K562 (cell line): ENCODE measurements at regions not wholly inside any gene's neighbourhood (a gene's known extent, or its start where the extent isn't known, plus 50 kb on each side); places are given as distances from the start of the nearest gene placed in this dataset.

ENCODE experiments used
- ATAC-seq: fragments of 200-7000 bp; cut with Tn5 transposase; 3 replicates; pipeline ENCODE4 v1.9.1; 2020; ENCODE audit warnings: moderate library complexity
- BruUV-seq: library from RNA; stranded (reverse); fragments of 400-500 nt; replicated peaks from 2 replicates; lab custom pipeline; 2021; lab: Mats Ljungman, UMichigan
- CTCF ChIA-PET: fragments of 300-600 bp; formaldehyde crosslinking; extraction: SDS; loops from one replicate; lab custom pipeline; 2021; ENCODE audit warnings: low intra/inter-chr PET ratio; lab: Yijun Ruan, JAX
- POLR2A ChIA-PET: fragments of 300-600, 350-650 bp; sonication (Branson Sonifier 250); formaldehyde crosslinking; extraction: SDS; loops from one replicate; lab custom pipeline; 2021; ENCODE audit warnings: antibody characterized with exemption, inconsistent platforms; lab: Yijun Ruan, JAX
- DNase-seq, 4 experiments: peaks; one replicate each; pipeline versions ENCODE4 v3.0.0 to v3.0.0-alpha.2; 2011 to 2018; ENCODE audit warnings: low spot score in 3 of 4, mixed read lengths in 3 of 4; ENCODE audit errors: extremely low read depth in 1 of 4
- FAIRE-seq: peaks from 2 replicates; lab custom pipeline; 2011; peaks lifted over from hg19 to GRCh38; lab: Jason Lieb, UNC
- H2AFZ ChIP-seq: 2 replicates; pipeline ENCODE4 v1.6.0; 2011; ENCODE audit warnings: low read depth, low read length, control low read depth, inconsistent platforms
- H3K27ac ChIP-seq: fragments of 200-600 bp; 3 replicates; pipeline ENCODE4 v1.8.0; 2011; ENCODE audit warnings: low read depth, mild to moderate bottlenecking, control low read depth, inconsistent platforms, low read length, moderate library complexity, mixed read lengths; ENCODE audit errors: extremely low read depth
- H3K27me3 ChIP-seq, 2 experiments: fragments of 300-600 bp in 1 of 2; 2 replicates in 1 of 2; 3 replicates in 1 of 2; pipeline versions ENCODE4 v1.6.0 to v1.8.0; 2011; ENCODE audit warnings: inconsistent platforms in 2 of 2, low read length in 2 of 2, mild to moderate bottlenecking in 1 of 2, mixed read lengths in 1 of 2, moderate library complexity in 1 of 2; ENCODE audit not compliant: control insufficient read depth in 2 of 2, insufficient read depth in 2 of 2
- H3K36me3 ChIP-seq: fragments of 300-600 bp; 3 replicates; pipeline ENCODE4 v1.8.0; 2011; ENCODE audit warnings: mild to moderate bottlenecking, low read length, inconsistent platforms; ENCODE audit not compliant: control insufficient read depth, insufficient read depth
- H3K4me1 ChIP-seq, 2 experiments: fragments of 200-600 bp in 1 of 2; replicated peaks in 1 of 2; 2 replicates in 1 of 2; 3 replicates in 1 of 2; pipeline versions ENCODE4 v1.5.1 to v1.8.0; 2011; ENCODE audit warnings: inconsistent platforms in 2 of 2, low read length in 2 of 2, mild to moderate bottlenecking in 1 of 2, mixed read lengths in 1 of 2, moderate library complexity in 1 of 2; ENCODE audit not compliant: control insufficient read depth in 2 of 2, insufficient read depth in 2 of 2
- H3K4me2 ChIP-seq: 2 replicates; pipeline ENCODE4 v1.6.1; 2011; ENCODE audit warnings: low read length, control low read depth, inconsistent platforms, mixed read lengths; ENCODE audit not compliant: insufficient read depth
- H3K4me3 ChIP-seq: fragments of 200-600 bp; sonication (generic), shearing (Covaris generic); 2 replicates; pipeline ENCODE4 v1.5.1; 2016; ENCODE audit warnings: control low read depth, inconsistent platforms
- H3K79me2 ChIP-seq: fragments of 200-600 bp; 3 replicates; pipeline ENCODE4 v1.8.0; 2011; ENCODE audit warnings: low read length, inconsistent platforms; ENCODE audit not compliant: control insufficient read depth, insufficient read depth
- H3K9ac ChIP-seq, 2 experiments: 2 replicates each; pipeline versions ENCODE4 v1.6.0 to v1.6.1; 2011; ENCODE audit warnings: low read depth in 2 of 2, low read length in 2 of 2, control low read depth in 1 of 2, inconsistent platforms in 1 of 2, mild to moderate bottlenecking in 1 of 2, mixed read lengths in 1 of 2; ENCODE audit not compliant: insufficient read depth in 1 of 2
- H3K9me1 ChIP-seq: one replicate; pipeline ENCODE4 v1.6.0; 2011; ENCODE audit warnings: inconsistent platforms, mild to moderate bottlenecking, low read length, moderate library complexity; ENCODE audit not compliant: control insufficient read depth, insufficient read depth
- H3K9me3 ChIP-seq: replicated peaks from 2 replicates; pipeline ENCODE4 v1.5.1; 2011; ENCODE audit warnings: low read depth, low read length, inconsistent platforms; ENCODE audit not compliant: control insufficient read depth, insufficient read depth
- H4K20me1 ChIP-seq: replicated peaks from 2 replicates; pipeline ENCODE4 v1.6.1; 2011; ENCODE audit warnings: low read length, inconsistent platforms, mixed read lengths; ENCODE audit not compliant: control insufficient read depth, insufficient read depth
- ELF2 ChIP-seq: fragments of 250-450 bp; sonication (Bioruptor Pico); IDR thresholded peaks from 2 replicates; pipeline ENCODE4 v1.5.0; 2021; ENCODE audit warnings: mild to moderate bottlenecking
- FOXJ2 ChIP-seq: fragments of 200-800 bp; sonication (Bioruptor generic); IDR thresholded peaks from 2 replicates; pipeline ENCODE4 v1.6.1; 2016; ENCODE audit warnings: missing genetic modification characterization, missing compliant biosample characterization
- FOXK2 ChIP-seq, 2 experiments: fragments of 450-650 bp; IDR thresholded peaks in 1 of 2; conservative IDR thresholded peaks in 1 of 2; 2 replicates each; pipeline ENCODE4 v1.6.1; 2016; ENCODE audit warnings: low read depth in 2 of 2, mild to moderate bottlenecking in 1 of 2
- HDAC8 ChIP-seq: fragments of 450-650 bp; IDR thresholded peaks from 2 replicates; pipeline ENCODE4 v1.6.1; 2016; ENCODE audit warnings: mild to moderate bottlenecking, missing genetic modification characterization, moderate library complexity, missing compliant biosample characterization
- HIVEP1 ChIP-seq: fragments of 250-450 bp; sonication (Bioruptor Pico); IDR thresholded peaks from 2 replicates; pipeline ENCODE4 v1.4.0; 2020; ENCODE audit warnings: mild to moderate bottlenecking
- KLF6 ChIP-seq: fragments of 250-450 bp; sonication (Bioruptor Pico); IDR thresholded peaks from 2 replicates; pipeline ENCODE4 v1.4.0; 2020; ENCODE audit warnings: mild to moderate bottlenecking, moderate library complexity, borderline replicate concordance
- NEUROD1 ChIP-seq: fragments of 150-350 bp; IDR thresholded peaks from 2 replicates; pipeline ENCODE4 v1.6.1; 2014; ENCODE audit warnings: borderline replicate concordance, low read length, low read depth; ENCODE audit not compliant: partially characterized antibody
- NFIC ChIP-seq: fragments of 450-650 bp; IDR thresholded peaks from 2 replicates; pipeline ENCODE4 v1.6.1; 2017; ENCODE audit warnings: mild to moderate bottlenecking, inconsistent platforms
- SNRNP70 ChIP-seq: fragments of 200-400 bp; formaldehyde crosslinking; optimal IDR thresholded peaks from 2 replicates; pipeline ENCODE3; 2017; ENCODE audit warnings: low read depth, low read length
- SPI1 ChIP-seq: IDR thresholded peaks from 2 replicates; pipeline ENCODE4 v1.6.1; 2011; ENCODE audit warnings: low read depth, low read length, control low read depth, borderline replicate concordance
- ZFP30 ChIP-seq: fragments of 250-450 bp; sonication (Bioruptor Pico); IDR thresholded peaks from 2 replicates; pipeline ENCODE4 v1.8.0; 2022; ENCODE audit warnings: moderate library complexity, mild to moderate bottlenecking, inconsistent platforms, borderline replicate concordance
- ZFPM2 ChIP-seq: fragments of 250-450 bp; sonication (Bioruptor Pico); IDR thresholded peaks from 2 replicates; pipeline ENCODE4 v1.5.1; 2022; ENCODE audit warnings: mild to moderate bottlenecking
- ZNF12 ChIP-seq: sonication (generic); formaldehyde crosslinking; IDR thresholded peaks from 2 replicates; pipeline ENCODE4 v1.4.0; 2020; ENCODE audit warnings: mild to moderate bottlenecking, missing genetic modification reagents
- ZNF165 ChIP-seq: fragments of 250-450 bp; sonication (Bioruptor Pico); IDR thresholded peaks from 2 replicates; pipeline ENCODE4 v1.4.0; 2020; ENCODE audit warnings: borderline replicate concordance
- ZNF197 ChIP-seq: fragments of 200-800 bp; sonication (Bioruptor generic); IDR thresholded peaks from 2 replicates; pipeline ENCODE4 v1.6.1; 2016; ENCODE audit warnings: low read depth, missing genetic modification characterization, missing compliant biosample characterization
- ZNF778 ChIP-seq: fragments of 450-650 bp; formaldehyde crosslinking; IDR thresholded peaks from 2 replicates; pipeline ENCODE4 v1.4.0; 2020; ENCODE audit warnings: mild to moderate bottlenecking, moderate library complexity
- WGBS: fragments of 100-300 bp; shearing (Covaris generic); methylation state at CpG from one replicate; pipeline ENCODE4 v1.1.6; 2016; ENCODE audit warnings: low coverage, mixed read lengths; ENCODE audit not compliant: insufficient coverage; ENCODE audit errors: missing lambda C conversion rate; 5-methylcytosine and 5-hydroxymethylcytosine counted together
- in situ Hi-C: fragments of 300-500 bp; cut with MboI; formaldehyde crosslinking; loops from 4 replicates; pipeline ENCODE4 v1.15.0; 2018; ENCODE audit warnings: inconsistent platforms, mixed read lengths
- intact Hi-C: fragments of 100-400 bp; cut with micrococcal nuclease; formaldehyde crosslinking; loops from 2 replicates; pipeline ENCODE4 v1.14.2; 2022
- TF ChIP-seq, protein P1 (sequence below): fragments of 450-650 bp; IDR thresholded peaks from 2 replicates; pipeline ENCODE4 v1.6.1; 2016; ENCODE audit warnings: missing biosample characterization, missing genetic modification characterization

DNA sequence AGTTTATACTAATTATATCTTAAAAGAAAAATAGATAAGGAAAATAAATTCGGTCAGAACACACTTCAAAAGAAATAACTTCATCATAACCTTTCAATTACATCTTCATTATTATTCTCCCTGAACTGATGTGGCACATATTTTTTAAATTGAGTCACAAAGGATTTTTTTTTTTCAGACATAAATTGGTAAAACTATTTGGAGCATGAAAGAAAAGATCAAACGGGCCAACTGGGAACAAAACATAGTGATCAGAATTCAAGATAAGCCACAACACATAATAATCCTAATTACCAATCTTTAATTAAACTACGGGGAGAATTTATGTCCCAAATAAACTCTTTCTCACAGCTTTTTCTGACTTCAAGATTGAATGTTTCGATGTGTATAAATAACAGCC, 258.2 kb upstream of the MAGI2 start (continued):
- TF ChIP-seq, protein P1, sequence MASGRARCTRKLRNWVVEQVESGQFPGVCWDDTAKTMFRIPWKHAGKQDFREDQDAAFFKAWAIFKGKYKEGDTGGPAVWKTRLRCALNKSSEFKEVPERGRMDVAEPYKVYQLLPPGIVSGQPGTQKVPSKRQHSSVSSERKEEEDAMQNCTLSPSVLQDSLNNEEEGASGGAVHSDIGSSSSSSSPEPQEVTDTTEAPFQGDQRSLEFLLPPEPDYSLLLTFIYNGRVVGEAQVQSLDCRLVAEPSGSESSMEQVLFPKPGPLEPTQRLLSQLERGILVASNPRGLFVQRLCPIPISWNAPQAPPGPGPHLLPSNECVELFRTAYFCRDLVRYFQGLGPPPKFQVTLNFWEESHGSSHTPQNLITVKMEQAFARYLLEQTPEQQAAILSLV: no peak
- TF ChIP-seq ZNF12 (CRISPR knock-in tag): no peak

DNA sequence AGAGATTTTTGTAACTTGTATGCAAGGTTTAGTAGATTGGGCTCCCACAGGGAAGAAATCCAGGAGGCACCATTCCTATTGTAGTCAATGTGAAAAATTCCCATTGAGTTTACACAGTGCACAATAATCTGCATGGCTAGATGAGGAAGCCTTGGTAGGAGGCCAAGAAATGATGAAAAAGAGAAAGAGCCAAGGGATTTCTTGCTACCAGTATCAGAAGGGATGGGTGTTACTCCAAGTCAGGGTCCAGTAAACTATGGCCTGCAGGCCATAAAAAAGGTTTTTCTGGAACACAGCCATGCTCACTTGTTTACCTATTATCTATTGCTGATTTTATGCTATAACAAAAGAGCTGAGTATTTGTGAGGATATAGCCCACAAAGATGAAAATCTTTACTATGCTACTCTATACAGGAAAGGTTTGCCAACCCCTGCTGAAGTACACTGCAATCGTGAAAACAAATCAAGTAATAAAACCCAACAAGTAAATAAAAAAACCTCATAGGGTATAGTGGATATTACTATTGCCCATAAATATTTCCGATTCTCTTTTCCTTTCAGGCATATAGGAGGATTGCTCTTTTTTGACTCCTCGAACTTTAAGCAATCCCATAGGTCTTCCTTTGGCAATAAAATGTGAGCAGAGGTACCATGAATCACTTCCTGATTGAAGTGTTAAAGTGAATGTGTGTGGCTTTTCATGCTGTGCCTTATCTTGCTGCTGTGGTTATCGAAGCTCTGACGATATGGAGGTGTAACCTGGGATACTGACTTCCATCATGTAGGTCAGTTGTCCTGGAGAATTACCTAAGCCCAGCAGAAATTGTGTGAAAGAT, 256.3 kb upstream of the MAGI2 start:
- Histone ChIP-seq H3K27me3 (no peaks in the 10 kb centered on the region), H3K9me1 (no peaks in the 10 kb centered on the region), H3K9ac (no peak overlapping the region), H3K36me3 (no peaks in the 10 kb centered on the region), H2AFZ (no peak overlapping the region), H3K4me1 (no peaks in the 10 kb centered on the region), H3K4me3 (no peak overlapping the region), H3K27ac (no peak overlapping the region), H3K9me3 (no peaks in the 10 kb centered on the region; the same call in 1 of the 2 replicates), H3K4me2 (no peak overlapping the region), H3K79me2 (no peaks in the 10 kb centered on the region), H4K20me1 (no peaks in the 10 kb centered on the region)
- FAIRE-seq: no peak
- ChIA-PET POLR2A (no interaction called here), CTCF (no interaction called here)
- ATAC-seq: no peak
- in situ Hi-C loops: no loop called here
- intact Hi-C loops: no loop called here
- 1% methylated on average over 5 of the region's 5 CpGs for WGBS
- no TSS peak for BruUV-seq
- no peak for DNase-seq
- TF ChIP-seq KLF6 (no peak), ZFP30 (CRISPR knock-in tag) (no peak), HIVEP1 (CRISPR knock-in tag) (no peak), ZNF778 (no peak), SPI1 (no peak), FOXK2 (conservative IDR thresholded peaks at IDR 0.05 in 1 of 2, IDR thresholded peaks at IDR 0.05 in 1 of 2; ENCODE audit: low read depth in 2 of 2) (no peak), NFIC (no peak), ELF2 (CRISPR knock-in tag) (no peak), FOXJ2 (no peak), SNRNP70 (no peak), ZNF197 (CRISPR knock-in tag) (no peak), NEUROD1 (no peak), ZFPM2 (no peak), HDAC8 (tag) (no peak), ZNF165 (no peak)
